SU-DHL-6 (cell line): ENCODE measurements at regions not wholly inside any gene's neighbourhood (a gene's known extent, or its start where the extent isn't known, plus 50 kb on each side); places are given as distances from the start of the nearest gene placed in this dataset.

Experiments used
- H2AFZ ChIP-seq: fragments of 200-600 bp; sonication (generic); 2 replicates; pipeline ENCODE4 v1.6.1; 2014; ENCODE audit warnings: low read depth, mild to moderate bottlenecking, moderate library complexity, mixed read lengths, antibody characterized with exemption, low read length; ENCODE audit not compliant: severe bottlenecking
- H3F3A ChIP-seq: fragments of 200-600 bp; shearing (Covaris generic); 2 replicates; pipeline ENCODE4 v1.6.0; 2016; ENCODE audit warnings: antibody characterized with exemption, mild to moderate bottlenecking; ENCODE audit not compliant: insufficient read depth
- H3K27ac ChIP-seq: fragments of 200-600 bp; sonication (generic); 2 replicates; pipeline ENCODE4 v1.5.1; 2016; ENCODE audit warnings: low read depth, mild to moderate bottlenecking, low read length, moderate library complexity, mixed read lengths
- H3K27me3 ChIP-seq: fragments of 200-600 bp; sonication (generic), shearing (Covaris generic); 2 replicates; pipeline ENCODE4 v1.6.0; 2014; ENCODE audit warnings: mild to moderate bottlenecking, low read length
- H3K36me3 ChIP-seq: fragments of 200-600 bp; sonication (generic); 2 replicates; pipeline ENCODE4 v1.6.1; 2014; ENCODE audit warnings: mild to moderate bottlenecking, low read length, mixed read lengths
- H3K4me2 ChIP-seq: fragments of 300-600, 200-600 bp; shearing (Covaris generic), sonication (generic); 2 replicates; pipeline ENCODE4 v1.6.0; 2014; ENCODE audit warnings: low read length, low read depth, mild to moderate bottlenecking; ENCODE audit not compliant: poor library complexity, severe bottlenecking
- H3K4me3 ChIP-seq: fragments of 200-600 bp; sonication (generic); 2 replicates; pipeline ENCODE4 v1.5.1; 2014; ENCODE audit warnings: antibody characterized with exemption, low read length, mild to moderate bottlenecking, mixed read lengths; ENCODE audit not compliant: insufficient read depth, poor library complexity, severe bottlenecking
- H3K79me2 ChIP-seq: fragments of 200-600 bp; sonication (generic); 2 replicates; pipeline ENCODE4 v1.6.1; 2014; ENCODE audit warnings: mild to moderate bottlenecking, low read length, moderate library complexity; ENCODE audit not compliant: insufficient read depth
- H3K9ac ChIP-seq: fragments of 200-600 bp; sonication (generic); 2 replicates; pipeline ENCODE4 v1.7.0; 2014; ENCODE audit warnings: mild to moderate bottlenecking, low read length
- H3K9me2 ChIP-seq: fragments of 200-600 bp; sonication (generic); replicated peaks from 2 replicates; pipeline ENCODE4 v1.6.1; 2014; ENCODE audit warnings: low read length; ENCODE audit not compliant: insufficient read depth
- H3K9me3 ChIP-seq: fragments of 200-600 bp; sonication (generic); 2 replicates; pipeline ENCODE4 v1.6.1; 2014; ENCODE audit warnings: low read length, mixed read lengths; ENCODE audit not compliant: insufficient read depth
- H4K20me1 ChIP-seq: fragments of 200-600 bp; sonication (generic); 2 replicates; pipeline ENCODE4 v1.6.1; 2014; ENCODE audit warnings: low read depth, mild to moderate bottlenecking, antibody characterized with exemption, low read length, moderate library complexity, mixed read lengths
- EZH2phosphoT487 ChIP-seq: fragments of 200-600 bp; sonication (generic), shearing (Covaris generic); conservative IDR thresholded peaks from 2 replicates; pipeline ENCODE4 v1.6.1; 2018; ENCODE audit warnings: mild to moderate bottlenecking, antibody characterized with exemption, low read length, moderate library complexity, mixed read lengths
- TF ChIP-seq, protein P1 (sequence below): fragments of 200-600 bp; sonication (generic); IDR thresholded peaks from one replicate; pipeline ENCODE4 v1.5.1; 2017; ENCODE audit warnings: antibody characterized with exemption, mild to moderate bottlenecking, low read length, moderate library complexity; ENCODE audit not compliant: insufficient read depth, poor library complexity, severe bottlenecking

DNA sequence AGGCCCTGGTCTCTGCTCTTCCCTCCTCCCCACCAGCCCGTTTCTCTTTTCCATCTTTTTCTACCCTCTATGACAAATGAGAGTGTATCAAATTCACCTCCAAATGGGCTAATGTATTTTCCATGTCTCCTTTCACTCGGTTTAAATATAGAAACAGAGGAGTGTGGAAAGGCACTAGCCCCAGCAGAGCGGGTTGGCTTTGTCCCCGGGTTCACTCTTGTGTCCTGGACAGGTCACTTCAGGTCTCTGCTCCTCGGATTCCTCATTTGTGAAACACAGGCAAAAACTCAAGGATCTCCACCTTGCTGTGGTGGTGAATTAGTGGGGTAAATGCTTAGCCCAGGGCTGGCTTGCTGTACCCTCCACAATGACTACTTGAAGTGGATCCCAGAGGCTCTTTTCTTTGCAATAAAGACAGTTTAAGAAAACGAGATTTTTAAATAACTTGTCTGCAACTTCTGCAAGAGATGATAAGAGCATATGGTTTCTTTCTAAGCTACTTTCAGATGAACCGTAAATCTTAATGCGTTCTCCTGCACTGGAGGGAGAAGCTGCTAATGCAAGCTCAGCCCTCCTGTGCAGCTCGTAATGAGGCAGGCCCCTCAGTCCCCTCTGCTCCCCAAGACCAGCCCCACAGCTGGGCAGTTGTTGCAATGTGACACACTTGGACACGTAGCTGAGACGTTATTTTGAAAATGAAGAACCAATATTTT is 292.9 kb downstream of the THBS2 start:
- H3K9me3 ChIP-seq = no peaks in the 10 kb centered on the region
- TF ChIP-seq EZH2phosphoT487 = no peak
- TF ChIP-seq, protein P1, sequence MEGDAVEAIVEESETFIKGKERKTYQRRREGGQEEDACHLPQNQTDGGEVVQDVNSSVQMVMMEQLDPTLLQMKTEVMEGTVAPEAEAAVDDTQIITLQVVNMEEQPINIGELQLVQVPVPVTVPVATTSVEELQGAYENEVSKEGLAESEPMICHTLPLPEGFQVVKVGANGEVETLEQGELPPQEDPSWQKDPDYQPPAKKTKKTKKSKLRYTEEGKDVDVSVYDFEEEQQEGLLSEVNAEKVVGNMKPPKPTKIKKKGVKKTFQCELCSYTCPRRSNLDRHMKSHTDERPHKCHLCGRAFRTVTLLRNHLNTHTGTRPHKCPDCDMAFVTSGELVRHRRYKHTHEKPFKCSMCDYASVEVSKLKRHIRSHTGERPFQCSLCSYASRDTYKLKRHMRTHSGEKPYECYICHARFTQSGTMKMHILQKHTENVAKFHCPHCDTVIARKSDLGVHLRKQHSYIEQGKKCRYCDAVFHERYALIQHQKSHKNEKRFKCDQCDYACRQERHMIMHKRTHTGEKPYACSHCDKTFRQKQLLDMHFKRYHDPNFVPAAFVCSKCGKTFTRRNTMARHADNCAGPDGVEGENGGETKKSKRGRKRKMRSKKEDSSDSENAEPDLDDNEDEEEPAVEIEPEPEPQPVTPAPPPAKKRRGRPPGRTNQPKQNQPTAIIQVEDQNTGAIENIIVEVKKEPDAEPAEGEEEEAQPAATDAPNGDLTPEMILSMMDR = no peak
- H3K27ac ChIP-seq = no peak overlapping the region
- H3K9me2 ChIP-seq = no peaks in the 10 kb centered on the region
- no peaks in the 10 kb centered on the region for H4K20me1 ChIP-seq
- H3K79me2 ChIP-seq = no peaks in the 10 kb centered on the region
- H3K9ac ChIP-seq = no peak overlapping the region
- no peak overlapping the region for H3K4me3 ChIP-seq
- H2AFZ ChIP-seq = no peak overlapping the region
- H3K36me3 ChIP-seq = no peaks in the 10 kb centered on the region
- H3F3A ChIP-seq = no peaks in the 10 kb centered on the region
- no peaks in the 10 kb centered on the region for H3K27me3 ChIP-seq
- no peak overlapping the region for H3K4me2 ChIP-seq

DNA sequence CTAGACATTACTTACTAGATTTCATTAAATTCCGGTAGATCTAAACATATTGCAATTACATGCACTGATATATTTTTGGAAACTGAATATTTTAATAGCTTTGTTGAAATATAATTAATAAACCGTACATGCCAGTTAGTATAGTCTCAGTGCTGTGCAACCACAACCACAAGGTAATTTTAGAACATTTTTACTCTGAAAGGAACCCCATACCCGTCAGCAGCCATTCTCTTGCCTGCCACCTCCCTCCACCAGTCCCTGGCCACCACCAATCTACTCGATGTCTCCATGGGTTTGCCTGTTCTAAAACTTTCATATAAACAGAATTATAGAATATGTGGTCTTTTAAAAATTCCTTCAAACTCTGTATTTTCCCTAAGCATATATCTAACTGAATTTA is 293.9 kb downstream of the THBS2 start:
- Histone ChIP-seq H3K27ac (no peak overlapping the region), H3F3A (no peaks in the 10 kb centered on the region), H3K36me3 (no peaks in the 10 kb centered on the region), H3K9ac (no peak overlapping the region), H3K4me3 (no peak overlapping the region), H4K20me1 (no peaks in the 10 kb centered on the region), H3K4me2 (no peak overlapping the region), H3K9me3 (no peaks in the 10 kb centered on the region), H3K27me3 (no peaks in the 10 kb centered on the region), H2AFZ (no peak overlapping the region), H3K79me2 (no peaks in the 10 kb centered on the region), H3K9me2 (no peaks in the 10 kb centered on the region)
- no peak for TF ChIP-seq EZH2phosphoT487
- TF ChIP-seq, protein P1 = no peak

DNA sequence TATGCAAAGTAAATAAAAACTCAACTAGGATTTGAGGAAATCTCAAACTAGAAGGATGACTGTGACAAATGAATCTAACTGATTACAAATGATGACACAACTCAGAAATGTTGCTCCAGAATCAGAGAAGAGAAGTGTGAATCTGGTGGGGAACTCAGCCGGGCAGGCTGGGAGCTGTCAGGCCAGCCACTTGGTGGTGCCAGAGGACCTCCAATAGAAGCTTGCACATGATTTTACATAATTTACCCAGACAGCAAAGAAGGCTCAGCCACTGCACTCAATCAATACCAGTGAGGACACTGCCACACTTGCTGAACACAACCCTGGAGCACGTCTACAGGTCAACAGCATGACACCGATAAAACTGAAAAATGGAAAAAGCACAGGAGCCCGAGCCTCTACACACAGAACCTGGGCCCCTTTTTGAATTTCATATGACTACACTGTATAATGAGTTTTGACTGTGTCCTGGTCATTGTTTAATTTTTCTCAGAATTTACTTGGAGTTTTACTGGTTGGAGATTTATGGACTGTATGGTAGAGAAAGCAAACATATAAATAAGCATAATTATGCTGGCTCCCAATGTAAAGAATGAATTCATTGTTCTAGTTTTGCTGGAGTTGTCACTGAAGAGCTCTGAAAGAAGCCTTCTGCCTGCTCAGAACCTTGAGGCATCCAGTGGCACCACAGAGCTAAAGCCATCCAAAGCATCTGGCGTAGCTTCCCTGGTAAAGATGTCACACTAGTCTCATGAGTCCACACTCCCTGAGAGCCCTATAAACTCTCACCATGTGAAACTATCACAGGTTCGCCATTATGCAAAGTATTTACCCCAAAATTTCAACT is 296.5 kb downstream of the THBS2 start:
- no peaks in the 10 kb centered on the region for H3K9me2 ChIP-seq
- no peak overlapping the region for H3K9ac ChIP-seq
- H3K36me3 ChIP-seq = no peaks in the 10 kb centered on the region
- H3K27me3 ChIP-seq = no peaks in the 10 kb centered on the region
- H3K4me3 ChIP-seq = no peak overlapping the region
- no peaks in the 10 kb centered on the region for H3K9me3 ChIP-seq
- H3K4me2 ChIP-seq = no peak overlapping the region
- no peaks in the 10 kb centered on the region for H3K79me2 ChIP-seq
- H2AFZ ChIP-seq = no peak overlapping the region
- TF ChIP-seq EZH2phosphoT487 = no peak
- TF ChIP-seq, protein P1 = peak; percentile 52
- H3F3A ChIP-seq = no peaks in the 10 kb centered on the region
- H4K20me1 ChIP-seq = no peaks in the 10 kb centered on the region
- H3K27ac ChIP-seq = no peak overlapping the region
